ENCODE measurements at regions not wholly inside any gene's neighbourhood (a gene's known extent, or its start where the extent isn't known, plus 50 kb on each side); places are given as distances from the start of the nearest gene placed in this dataset.

DNA sequence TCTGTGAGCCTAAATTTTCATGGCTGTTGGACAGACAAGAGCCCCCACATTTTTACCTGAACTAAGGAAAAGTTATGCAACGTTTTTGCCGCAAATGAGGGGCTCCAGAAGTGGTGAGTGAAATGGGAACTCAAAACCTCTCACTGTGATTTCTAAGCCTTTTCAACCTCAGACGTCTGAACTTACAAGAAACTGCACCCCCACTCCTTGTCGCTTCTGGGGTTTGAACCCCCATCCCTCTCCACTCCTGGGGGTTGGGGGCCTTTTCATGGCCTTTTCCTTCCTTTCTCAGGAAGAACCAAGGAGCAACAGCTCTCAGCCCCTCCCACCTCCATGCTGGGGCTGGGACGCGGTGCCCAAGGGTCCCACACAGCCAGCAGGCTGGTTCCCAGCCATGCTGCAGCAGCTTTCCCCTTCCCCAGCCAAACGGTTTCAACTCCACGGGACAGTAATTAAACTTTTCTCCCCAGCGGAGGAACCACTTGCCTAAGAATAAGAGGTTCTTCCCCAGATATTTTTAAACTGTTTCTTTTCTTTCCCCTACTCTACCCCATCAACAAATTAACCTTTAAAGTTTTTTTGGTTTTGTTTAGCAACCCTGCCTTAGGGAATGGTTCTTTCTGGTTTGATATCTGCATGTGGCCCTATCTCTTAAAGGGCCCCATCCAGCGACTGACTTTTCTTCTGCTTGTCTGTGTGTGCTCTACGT, 387.6 kb upstream of the CBLB start:
- TF ChIP-seq TAF1 (IDR thresholded peaks at IDR 0.05; ENCODE audit: borderline replicate concordance, low read depth, low read length) (0 out of 2 replicates have a peak, but pooled peaks have one; percentile 35), POLR2AphosphoS5 (IDR thresholded peaks at IDR 0.05; ENCODE audit: low read depth, low read length) (no peak; the same call in 1 of the 2 replicates), POLR2A (IDR thresholded peaks at IDR 0.05; ENCODE audit: low read depth, low read length) (peak; percentile 45; the same call in 1 of the 2 replicates)
- no peak for DNase-seq (ENCODE audit: insufficient read length)
- no peak for FAIRE-seq

DNA sequence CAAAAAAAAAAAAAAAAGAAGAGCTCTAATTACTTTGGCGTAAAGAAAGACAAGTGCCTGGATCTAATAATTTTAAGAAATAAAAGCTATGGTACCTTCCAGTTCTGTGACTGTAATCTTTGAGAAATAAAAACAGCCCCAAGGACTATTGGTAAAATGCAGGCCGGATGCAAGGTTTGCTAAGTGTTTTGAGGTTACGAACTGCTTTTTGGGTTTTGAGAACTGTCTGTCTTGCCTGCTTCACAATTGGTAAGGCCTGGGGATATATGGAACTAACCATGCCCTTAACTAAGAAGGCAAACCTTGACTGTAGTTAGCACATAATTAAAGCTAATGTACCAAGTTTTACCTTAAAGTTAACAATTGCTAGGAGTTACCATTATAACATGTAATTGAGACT, 388.4 kb upstream of the CBLB start:
- DNase-seq (ENCODE audit: insufficient read length): no peak
- FAIRE-seq: peak; percentile 92
- TF ChIP-seq POLR2AphosphoS5 (IDR thresholded peaks at IDR 0.05; ENCODE audit: low read depth, low read length) (no peak), POLR2A (IDR thresholded peaks at IDR 0.05; ENCODE audit: low read depth, low read length) (no peak), TAF1 (IDR thresholded peaks at IDR 0.05; ENCODE audit: borderline replicate concordance, low read depth, low read length) (no peak)

DNA sequence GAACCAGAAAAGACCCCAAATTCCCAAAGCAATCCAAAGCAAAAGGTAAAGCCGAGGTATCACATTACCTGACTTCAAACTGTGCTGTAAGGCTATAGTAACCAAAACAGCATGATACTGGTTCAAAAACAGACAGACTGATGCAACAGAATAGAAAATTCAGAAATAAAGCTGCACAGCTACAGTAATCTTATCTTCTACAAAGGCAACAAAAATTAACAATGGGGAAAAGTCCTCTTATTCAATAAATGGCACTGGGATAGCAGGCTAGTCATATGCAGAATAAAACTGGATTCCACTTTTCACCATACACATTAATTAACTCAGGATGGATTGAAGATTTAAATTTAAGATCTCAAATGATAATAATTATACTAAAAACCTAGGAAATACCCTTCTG, 392.6 kb upstream of the CBLB start:
- FAIRE-seq: no peak
- DNase-seq (ENCODE audit: insufficient read length): no peak
- TF ChIP-seq POLR2A (IDR thresholded peaks at IDR 0.05; ENCODE audit: low read depth, low read length) (no peak), TAF1 (IDR thresholded peaks at IDR 0.05; ENCODE audit: borderline replicate concordance, low read depth, low read length) (no peak), POLR2AphosphoS5 (IDR thresholded peaks at IDR 0.05; ENCODE audit: low read depth, low read length) (no peak)

DNA sequence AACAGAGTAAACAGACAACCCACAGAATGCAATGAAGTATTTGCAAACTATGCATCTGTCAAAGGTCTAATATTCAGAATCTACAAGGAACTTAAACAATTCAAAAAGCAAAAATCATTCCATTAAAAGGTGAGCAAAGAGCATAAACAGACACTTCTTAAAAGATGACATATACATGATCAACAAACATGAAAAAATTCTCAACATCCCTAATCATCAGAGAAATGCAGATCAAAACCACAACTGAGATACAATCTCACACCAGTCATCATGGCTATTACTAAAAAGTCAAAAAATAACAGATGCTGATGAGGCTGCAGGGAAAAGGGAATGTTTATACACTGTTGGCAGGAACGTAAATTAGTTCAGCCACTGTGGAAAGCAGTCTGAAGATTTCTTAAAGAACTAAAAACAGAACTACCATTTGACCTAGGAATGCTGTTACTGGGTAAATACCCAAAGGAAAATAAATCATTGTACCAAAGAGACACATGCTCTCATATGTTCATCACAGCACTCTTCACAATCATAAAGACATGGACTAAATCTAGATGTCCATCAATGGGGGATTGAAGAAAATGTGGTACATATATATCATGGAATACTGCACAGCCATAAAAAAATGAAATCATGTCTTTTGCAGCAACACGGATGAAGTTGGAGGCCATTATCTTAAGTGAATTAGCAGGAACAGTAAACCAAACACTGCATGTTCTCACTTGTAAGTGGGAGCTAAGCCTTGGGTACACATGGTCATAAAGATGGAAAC, 393.3 kb upstream of the CBLB start:
- FAIRE-seq (no peak), DNase-seq (ENCODE audit: insufficient read length) (no peak)
- TF ChIP-seq POLR2AphosphoS5 (IDR thresholded peaks at IDR 0.05; ENCODE audit: low read depth, low read length) (no peak), POLR2A (IDR thresholded peaks at IDR 0.05; ENCODE audit: low read depth, low read length) (no peak), TAF1 (IDR thresholded peaks at IDR 0.05; ENCODE audit: borderline replicate concordance, low read depth, low read length) (no peak)

DNA sequence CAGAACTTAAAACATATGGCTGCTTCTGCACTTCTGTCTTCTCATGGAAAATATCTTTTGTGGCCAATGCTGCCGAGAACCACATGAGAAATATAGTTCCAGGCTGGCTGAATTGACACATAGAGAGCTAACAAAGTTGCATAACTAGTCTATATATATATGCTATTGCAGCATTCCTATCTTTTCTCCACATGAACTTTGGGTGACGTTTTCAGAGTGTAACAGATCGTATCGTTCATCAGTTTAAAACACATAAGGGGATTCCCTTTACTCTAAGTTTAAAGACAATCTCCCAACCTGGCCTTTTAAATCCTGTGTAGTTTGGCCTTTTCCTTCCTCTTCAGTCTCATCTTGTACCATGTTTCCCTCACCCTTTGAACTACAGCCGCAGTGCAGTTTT, 394.2 kb upstream of the CBLB start:
- DNase-seq (ENCODE audit: insufficient read length): no peak
- TF ChIP-seq TAF1 (IDR thresholded peaks at IDR 0.05; ENCODE audit: borderline replicate concordance, low read depth, low read length): no peak
- no peak for TF ChIP-seq POLR2A (IDR thresholded peaks at IDR 0.05; ENCODE audit: low read depth, low read length)
- no peak for TF ChIP-seq POLR2AphosphoS5 (IDR thresholded peaks at IDR 0.05; ENCODE audit: low read depth, low read length)
- FAIRE-seq: no peak

DNA sequence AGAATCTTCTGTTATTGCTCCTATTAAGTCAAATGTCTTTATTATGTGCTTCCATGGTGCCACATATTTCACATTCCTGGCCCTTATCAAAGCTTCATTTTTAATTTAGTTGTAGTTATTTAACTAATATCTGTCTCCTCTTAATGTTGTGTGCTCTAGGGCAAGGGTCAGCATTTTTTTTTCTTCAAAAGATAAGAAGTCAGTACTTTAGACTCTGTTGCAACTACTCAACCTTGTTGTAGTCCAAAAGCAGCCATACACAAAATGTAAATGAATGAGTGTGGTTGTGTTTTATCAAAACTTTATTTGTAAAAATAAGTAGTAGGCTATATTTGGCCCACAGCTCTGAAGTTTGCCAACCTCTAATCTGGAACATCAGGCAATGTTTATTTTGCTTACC, 394.7 kb upstream of the CBLB start:
- no peak for DNase-seq (ENCODE audit: insufficient read length)
- no peak for FAIRE-seq
- TF ChIP-seq TAF1 (IDR thresholded peaks at IDR 0.05; ENCODE audit: borderline replicate concordance, low read depth, low read length) (no peak), POLR2AphosphoS5 (IDR thresholded peaks at IDR 0.05; ENCODE audit: low read depth, low read length) (no peak), POLR2A (IDR thresholded peaks at IDR 0.05; ENCODE audit: low read depth, low read length) (no peak)

DNA sequence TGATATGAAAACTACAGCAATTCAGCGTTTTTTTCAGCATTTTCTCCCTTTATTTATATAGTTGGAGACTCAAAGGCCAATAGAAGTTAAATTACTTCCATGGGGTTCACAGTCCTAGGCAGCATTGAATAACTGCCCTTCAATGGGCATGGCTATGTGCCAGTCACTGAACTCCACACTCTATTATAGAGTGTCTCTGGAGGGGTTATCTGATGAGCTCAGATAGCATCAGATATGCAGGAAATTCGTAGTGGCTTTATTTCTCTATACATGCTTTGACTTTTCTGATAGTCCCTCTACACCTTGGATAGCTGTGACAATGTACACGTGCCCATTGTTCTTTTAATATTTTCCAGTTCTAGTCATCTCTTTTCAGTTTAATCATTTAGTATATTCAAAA, 396.9 kb upstream of the CBLB start:
- DNase-seq (ENCODE audit: insufficient read length) (no peak), FAIRE-seq (no peak)
- TF ChIP-seq TAF1 (IDR thresholded peaks at IDR 0.05; ENCODE audit: borderline replicate concordance, low read depth, low read length) (no peak), POLR2A (IDR thresholded peaks at IDR 0.05; ENCODE audit: low read depth, low read length) (no peak)

DNA sequence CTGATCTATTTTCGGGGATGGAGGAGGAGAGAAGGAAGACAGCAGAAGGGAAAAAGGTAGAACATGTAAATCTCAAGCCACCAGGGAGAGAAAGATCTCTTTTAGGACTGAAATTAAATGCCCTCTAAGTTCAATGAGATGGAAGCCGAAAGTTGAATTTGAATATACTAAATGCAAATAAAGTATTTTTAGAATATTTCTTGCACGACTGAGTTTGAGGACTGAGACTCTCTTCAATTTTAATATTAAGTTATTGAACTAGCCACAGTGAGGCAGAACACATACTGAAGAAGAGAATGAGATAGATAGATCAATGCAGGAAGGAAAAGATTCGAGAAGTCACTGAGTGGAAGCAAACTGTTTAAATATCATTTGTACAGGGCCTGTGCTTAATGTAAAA, 399.9 kb upstream of the CBLB start:
- DNase-seq (ENCODE audit: insufficient read length) (no peak), FAIRE-seq (no peak)
- TF ChIP-seq POLR2A (IDR thresholded peaks at IDR 0.05; ENCODE audit: low read depth, low read length) (no peak), TAF1 (IDR thresholded peaks at IDR 0.05; ENCODE audit: borderline replicate concordance, low read depth, low read length) (no peak), POLR2AphosphoS5 (IDR thresholded peaks at IDR 0.05; ENCODE audit: low read depth, low read length) (no peak)

DNA sequence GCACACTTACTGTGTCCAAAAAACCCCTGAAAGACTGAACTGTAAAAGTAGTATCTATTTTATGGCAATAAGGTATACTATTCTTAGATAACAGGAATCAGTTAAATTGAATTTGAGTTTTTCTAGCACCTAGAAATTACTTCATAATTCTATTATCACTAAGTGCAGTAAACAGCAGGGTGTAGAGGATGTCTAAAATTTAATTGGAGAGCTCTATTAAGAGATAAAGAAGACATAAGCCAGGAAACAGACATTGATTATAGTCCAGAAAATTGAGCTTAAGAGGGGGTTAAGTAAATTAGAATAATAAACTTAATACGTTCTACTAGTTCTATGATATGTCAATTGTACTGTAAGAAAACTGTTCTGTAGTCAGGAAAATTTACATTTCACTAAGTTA, 403.5 kb upstream of the CBLB start:
- FAIRE-seq (no peak), DNase-seq (ENCODE audit: insufficient read length) (no peak)
- TF ChIP-seq POLR2AphosphoS5 (IDR thresholded peaks at IDR 0.05; ENCODE audit: low read depth, low read length) (no peak), TAF1 (IDR thresholded peaks at IDR 0.05; ENCODE audit: borderline replicate concordance, low read depth, low read length) (no peak), POLR2A (IDR thresholded peaks at IDR 0.05; ENCODE audit: low read depth, low read length) (no peak)

DNA sequence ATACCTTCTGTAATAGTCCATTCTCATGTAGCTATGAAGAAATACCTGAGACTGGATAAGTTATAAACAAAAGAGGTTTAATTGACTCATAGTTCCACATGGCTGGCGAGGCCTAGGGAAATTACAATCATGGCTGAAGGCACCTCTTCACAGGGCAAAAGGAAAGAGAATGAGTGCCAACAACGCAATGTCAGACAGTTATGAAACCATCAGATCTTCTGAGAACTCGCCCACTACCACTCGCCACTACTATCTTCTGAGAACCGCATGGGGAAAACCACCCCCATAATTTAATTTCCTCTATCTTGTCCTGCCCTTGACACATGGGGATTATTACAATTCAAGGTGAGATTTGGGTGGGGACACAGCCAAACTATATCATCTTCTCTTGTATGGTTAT, 406.8 kb upstream of the CBLB start:
- DNase-seq (ENCODE audit: insufficient read length): no peak
- no peak for TF ChIP-seq TAF1 (IDR thresholded peaks at IDR 0.05; ENCODE audit: borderline replicate concordance, low read depth, low read length)
- TF ChIP-seq POLR2AphosphoS5 (IDR thresholded peaks at IDR 0.05; ENCODE audit: low read depth, low read length): no peak
- no peak for TF ChIP-seq POLR2A (IDR thresholded peaks at IDR 0.05; ENCODE audit: low read depth, low read length)
- FAIRE-seq: no peak

DNA sequence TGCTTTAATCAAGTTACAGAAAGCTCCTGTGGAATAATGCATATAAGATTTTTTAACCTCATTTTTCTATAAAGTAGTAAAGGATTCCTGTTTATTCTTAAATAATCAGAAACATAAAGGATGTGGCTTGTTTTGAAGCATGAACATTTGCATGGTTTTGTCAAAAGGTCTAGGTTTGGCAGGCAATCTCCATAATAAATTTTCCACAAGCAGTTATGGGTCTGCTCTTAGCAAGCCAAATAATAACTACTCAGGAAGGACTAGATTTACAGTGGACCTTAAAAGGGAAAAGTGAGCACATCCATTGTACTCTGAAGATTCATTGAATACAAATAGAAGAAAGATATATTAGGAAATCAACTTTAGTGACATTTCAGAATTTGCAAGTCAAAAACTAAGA, 407.3 kb upstream of the CBLB start:
- no peak for FAIRE-seq
- TF ChIP-seq POLR2AphosphoS5 (IDR thresholded peaks at IDR 0.05; ENCODE audit: low read depth, low read length): no peak
- TF ChIP-seq POLR2A (IDR thresholded peaks at IDR 0.05; ENCODE audit: low read depth, low read length): no peak
- TF ChIP-seq TAF1 (IDR thresholded peaks at IDR 0.05; ENCODE audit: borderline replicate concordance, low read depth, low read length): no peak
- no peak for DNase-seq (ENCODE audit: insufficient read length)

All from GM12892 (cell line).